Progenitor cell of endocrine pancreas (in vitro differentiated cells): ENCODE measurements at regions not wholly inside any gene's neighbourhood (a gene's known extent, or its start where the extent isn't known, plus 50 kb on each side); places are given as distances from the start of the nearest gene placed in this dataset.
"Not testable (repeated sequence)": the region's sequence is repeated elsewhere in the genome, so short reads cannot be mapped to it uniquely, and the experiment has no call there.

Experiments used
- DNase-seq: peaks from one replicate; pipeline ENCODE4 v3.0.0; 2021; ENCODE audit warnings: low spot score; ENCODE audit not compliant: unreplicated experiment
- H3K27ac Mint-ChIP-seq: 2 replicates; pipeline ENCODE4 v1.8.0; 2021; ENCODE audit warnings: mild to moderate bottlenecking, moderate library complexity, mixed read lengths
- H3K27me3 Mint-ChIP-seq: 2 replicates; pipeline ENCODE4 v1.8.0; 2021; ENCODE audit warnings: mixed read lengths
- H3K36me3 Mint-ChIP-seq: 2 replicates; pipeline ENCODE4 v1.8.0; 2022; ENCODE audit warnings: mixed read lengths; ENCODE audit not compliant: insufficient read depth
- H3K4me1 Mint-ChIP-seq: 2 replicates; pipeline ENCODE4 v1.8.0; 2021; ENCODE audit warnings: low read depth, mixed read lengths
- H3K4me3 Mint-ChIP-seq: 2 replicates; pipeline ENCODE4 v1.8.0; 2021; ENCODE audit warnings: low read depth, mild to moderate bottlenecking, moderate library complexity, mixed read lengths
- H3K9me3 Mint-ChIP-seq: 2 replicates; pipeline ENCODE4 v1.8.0; 2021; ENCODE audit warnings: low read depth, mixed read lengths
- CTCF ChIP-seq: fragments of 200-600 bp; sonication (generic); IDR thresholded peaks from one replicate; pipeline ENCODE4 v1.5.0; 2021; ENCODE audit warnings: antibody characterized with exemption, mild to moderate bottlenecking; ENCODE audit not compliant: unreplicated experiment

GRCh38 chr10:131822692-131823245 lies 78.0 kb upstream of the PPP2R2D start:
- DNase-seq, result no peak
- Mint-ChIP-seq H3K27me3 (peaks cover 12% of the 10 kb centered on the region), H3K36me3 (no peaks in the 10 kb centered on the region), H3K4me3 (no peak overlapping the region), H3K4me1 (peaks cover 13% of the 10 kb centered on the region), H3K27ac (no peak overlapping the region), H3K9me3 (peaks cover 5% of the 10 kb centered on the region)
- no peak for TF ChIP-seq CTCF

- not testable (repeated sequence) for H3K4me3 Mint-ChIP-seq, DNase-seq, H3K36me3 Mint-ChIP-seq, H3K27ac Mint-ChIP-seq, H3K9me3 Mint-ChIP-seq
- Mint-ChIP-seq H3K4me1 (peaks cover 13% of the 10 kb centered on the region), H3K27me3 (peaks cover 11% of the 10 kb centered on the region)
Measured at GRCh38 chr10:131823601-131824099, 77.2 kb upstream of the PPP2R2D start.

GRCh38 chr10:131824371-131825149 lies 76.2 kb upstream of the PPP2R2D start:
- TF ChIP-seq CTCF, result no peak
- peaks cover 14% of the 10 kb centered on the region for H3K27me3 Mint-ChIP-seq
- H3K36me3 Mint-ChIP-seq, result no peaks in the 10 kb centered on the region
- peaks cover 13% of the 10 kb centered on the region for H3K4me1 Mint-ChIP-seq
- DNase-seq, result no peak
- H3K4me3 Mint-ChIP-seq, result no peak overlapping the region
- no peak overlapping the region for H3K27ac Mint-ChIP-seq
- peaks cover 5% of the 10 kb centered on the region for H3K9me3 Mint-ChIP-seq

GRCh38 chr10:131825150-131825848 lies 75.5 kb upstream of the PPP2R2D start:
- H3K27ac Mint-ChIP-seq, result peak overlapping the region; percentile 89
- no peak overlapping the region for H3K4me3 Mint-ChIP-seq
- no peaks in the 10 kb centered on the region for H3K36me3 Mint-ChIP-seq
- DNase-seq, result no peak
- no peak for TF ChIP-seq CTCF
- peaks cover 14% of the 10 kb centered on the region for H3K27me3 Mint-ChIP-seq
- H3K9me3 Mint-ChIP-seq, result peaks cover 5% of the 10 kb centered on the region
- H3K4me1 Mint-ChIP-seq, result peaks cover 13% of the 10 kb centered on the region

- TF ChIP-seq CTCF, result no peak
- H3K9me3 Mint-ChIP-seq, result peaks cover 5% of the 10 kb centered on the region
- no peak overlapping the region for H3K27ac Mint-ChIP-seq
- H3K4me3 Mint-ChIP-seq, result no peak overlapping the region
- DNase-seq, result no peak
- no peaks in the 10 kb centered on the region for H3K36me3 Mint-ChIP-seq
- peaks cover 13% of the 10 kb centered on the region for H3K4me1 Mint-ChIP-seq
- peaks cover 14% of the 10 kb centered on the region for H3K27me3 Mint-ChIP-seq
Measured at GRCh38 chr10:131825960-131826650, 74.7 kb upstream of the PPP2R2D start.
